Limb (tissue), 2 donors: ENCODE measurements at regions not wholly inside any gene's neighbourhood (a gene's known extent, or its start where the extent isn't known, plus 50 kb on each side); places are given as distances from the start of the nearest gene placed in this dataset.

ENCODE experiments used
- DNase-seq, 2 donors: peaks; one replicate each; pipeline ENCODE4 v3.0.0-alpha.2; 2016; ENCODE audit errors: extremely low spot score in 2 of 2

DNA sequence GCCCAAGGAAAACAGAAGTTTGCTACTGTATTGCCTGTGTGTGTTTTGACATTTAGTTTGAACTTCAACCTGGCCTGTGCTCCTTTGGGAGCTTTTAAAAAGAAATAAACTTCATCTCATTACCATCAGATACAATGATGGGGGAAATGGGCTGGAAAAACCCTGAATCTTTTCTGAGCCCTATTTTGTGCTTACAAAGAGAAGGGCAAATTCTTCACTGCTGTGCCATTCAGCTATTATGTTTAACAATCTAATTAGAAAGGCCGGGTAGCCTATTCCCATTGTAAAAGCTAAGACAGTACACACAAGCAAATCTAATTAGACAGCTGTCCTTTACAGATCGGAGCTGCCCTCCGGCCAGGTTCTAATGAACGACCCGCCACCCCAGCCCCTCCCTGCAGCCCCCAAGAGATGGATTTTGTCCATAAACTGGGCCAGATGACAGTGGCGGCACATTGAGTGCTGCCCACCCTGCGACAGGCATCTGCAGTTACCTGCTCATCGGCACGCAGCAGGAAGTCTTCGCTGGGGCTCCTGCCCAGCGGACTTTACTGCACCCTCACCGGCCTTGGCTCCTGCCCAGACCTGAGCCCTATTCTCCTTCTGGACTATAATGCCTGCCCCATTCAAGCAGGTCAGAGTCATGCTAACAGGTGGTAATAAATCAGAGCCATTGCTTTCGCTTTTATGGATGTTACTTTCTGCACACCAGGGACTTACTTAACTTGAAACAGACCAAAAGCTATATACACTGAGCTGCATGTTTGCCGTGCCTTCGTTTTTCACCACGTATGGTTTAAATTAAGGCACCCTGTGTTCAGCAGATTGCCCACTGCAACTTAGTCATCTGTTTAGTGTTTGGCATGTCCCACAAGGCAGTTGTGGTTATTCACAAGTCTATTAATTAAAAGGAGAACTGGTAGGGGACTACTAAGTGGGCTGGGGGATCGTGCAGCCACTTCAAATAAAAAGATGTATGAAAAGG is 549.6 kb downstream of the FGF9 start:
- DNase-seq = no peak

DNA sequence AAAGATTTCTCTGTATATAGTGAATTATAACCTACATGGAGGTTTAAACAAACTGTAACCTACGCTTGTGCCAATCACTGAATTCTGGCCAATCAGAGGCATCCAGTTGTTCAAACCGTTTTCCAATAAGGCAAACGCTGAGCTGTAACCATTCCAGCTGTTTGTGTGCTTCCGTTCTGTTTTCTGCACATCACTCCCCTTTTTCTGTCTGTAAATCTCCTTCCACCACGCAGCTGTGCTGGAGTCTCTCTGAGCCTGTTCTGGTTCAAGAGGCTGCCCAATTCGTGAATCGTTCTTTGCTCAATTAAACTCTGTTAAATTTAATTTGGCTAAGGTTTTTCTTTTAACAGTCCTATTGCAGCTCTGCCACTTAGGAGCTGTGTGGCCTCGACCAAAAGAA is 552.5 kb downstream of the FGF9 start:
- no peak for DNase-seq

DNA sequence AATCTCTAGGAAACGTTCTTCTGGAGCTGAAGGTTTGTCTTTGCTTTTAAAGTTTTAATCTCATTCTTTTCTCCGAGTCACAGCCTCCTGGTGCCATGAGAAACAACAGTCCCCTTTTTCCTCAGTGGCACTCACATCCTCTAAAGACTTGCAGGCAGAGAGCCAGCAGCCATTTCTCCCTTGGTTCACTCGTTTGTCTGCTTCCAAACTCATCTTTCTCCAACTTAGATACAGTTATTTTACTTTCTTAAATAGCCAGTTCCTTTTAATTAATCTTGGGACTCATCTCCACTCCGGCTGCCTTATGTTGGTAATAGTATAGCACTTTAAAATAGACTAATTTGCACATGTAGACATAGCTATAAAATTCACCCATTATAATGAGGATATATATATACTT is 555.2 kb downstream of the FGF9 start:
- no peak for DNase-seq

- DNase-seq = no peak
These were observed 557.0 kb downstream of the FGF9 start for GRCh38 chr13:22227895-22228294.

DNA sequence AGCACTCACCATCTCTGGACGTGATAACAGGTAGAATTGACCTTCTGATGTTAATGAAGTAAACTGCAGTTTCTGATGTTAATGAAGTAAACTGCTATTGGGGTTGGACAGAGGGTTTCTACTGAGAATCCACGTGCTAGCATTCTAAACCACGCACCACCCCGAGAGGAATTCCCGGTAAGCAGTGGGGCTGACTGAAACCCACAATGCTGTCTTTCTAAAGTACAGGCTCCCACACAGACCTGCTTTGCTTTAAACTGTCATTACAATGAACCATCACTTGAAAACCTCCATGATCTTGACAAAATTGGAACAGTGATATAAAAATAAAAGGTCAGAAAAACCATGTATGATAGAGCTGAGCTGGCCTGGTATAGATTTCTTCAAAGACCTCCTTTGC is 559.0 kb downstream of the FGF9 start:
- no peak for DNase-seq

- DNase-seq = no peak
These were observed 561.3 kb downstream of the FGF9 start for GRCh38 chr13:22232186-22232585.

GRCh38 chr13:22235285-22235949 is 564.5 kb downstream of the FGF9 start:
- DNase-seq = no peak

DNA sequence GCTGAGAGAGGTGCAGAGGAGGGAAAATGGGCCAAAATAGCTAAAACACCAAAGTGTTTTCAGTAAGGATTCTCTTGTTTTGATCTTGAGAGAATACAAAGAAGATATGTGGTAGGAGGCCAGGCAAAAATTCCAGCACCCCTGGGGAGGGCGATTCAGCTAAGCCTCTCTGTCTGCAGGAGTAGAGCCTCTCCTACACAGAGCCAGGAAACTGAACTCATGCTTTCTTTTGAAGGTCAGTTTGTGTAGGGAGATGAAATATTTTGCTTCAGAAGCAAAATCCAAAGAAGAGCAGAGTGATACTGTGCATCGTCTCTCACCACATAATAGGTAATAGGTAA is 565.0 kb downstream of the FGF9 start:
- DNase-seq = no peak

DNA sequence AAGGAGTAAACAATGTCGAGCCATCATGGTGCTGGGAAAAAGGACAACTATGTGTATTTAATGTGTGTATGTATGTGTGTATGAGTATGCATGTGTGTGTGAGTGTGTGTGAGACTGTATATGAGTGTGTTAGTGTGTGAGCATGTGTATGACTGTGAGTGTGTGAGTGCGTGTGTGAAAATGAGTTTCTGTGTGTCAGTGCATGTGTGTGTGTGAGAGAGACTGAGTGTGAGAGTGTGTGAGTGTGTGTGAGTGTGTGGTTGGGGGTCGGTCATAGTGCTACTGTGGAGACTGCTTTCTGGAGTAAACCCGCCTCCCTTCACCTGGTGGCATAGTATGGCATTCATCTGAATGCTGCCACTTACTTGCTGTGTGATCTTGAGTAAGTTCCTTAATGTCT is 567.4 kb downstream of the FGF9 start:
- DNase-seq = no peak

GRCh38 chr13:22240716-22241115 is 569.8 kb downstream of the FGF9 start:
- DNase-seq = no peak

GRCh38 chr13:22243469-22244163 is 572.7 kb downstream of the FGF9 start:
- DNase-seq = no peak

- DNase-seq = no peak
These were observed 581.5 kb downstream of the FGF9 start for GRCh38 chr13:22252281-22252830.

GRCh38 chr13:22253107-22253506 is 582.2 kb downstream of the FGF9 start:
- no peak for DNase-seq

DNA sequence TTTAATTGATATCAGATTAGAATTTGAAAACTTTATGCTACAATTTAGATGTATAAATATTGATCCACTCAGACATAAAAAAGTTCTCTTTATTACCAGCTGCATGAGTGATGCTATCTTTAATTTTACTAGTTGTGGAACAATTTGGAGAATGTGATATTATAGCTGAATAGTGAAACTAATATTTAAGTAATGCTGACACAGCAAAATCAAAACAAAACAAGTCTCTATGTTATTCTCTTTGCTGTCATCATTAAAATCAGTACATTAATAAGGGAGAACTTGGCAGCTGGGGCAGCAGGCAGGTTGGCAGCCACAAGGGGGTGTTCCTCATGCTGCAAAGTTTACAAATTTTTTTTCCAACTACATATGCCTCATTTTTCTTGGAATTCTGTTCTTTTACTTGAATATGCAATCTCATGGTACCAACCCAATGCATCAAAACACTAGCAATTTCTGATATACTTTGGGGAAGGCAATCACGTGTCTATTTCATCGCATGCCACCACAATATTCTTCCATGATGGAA is 585.3 kb downstream of the FGF9 start:
- no peak for DNase-seq

- no peak for DNase-seq
These were observed 591.4 kb downstream of the FGF9 start for GRCh38 chr13:22262001-22262885.

DNA sequence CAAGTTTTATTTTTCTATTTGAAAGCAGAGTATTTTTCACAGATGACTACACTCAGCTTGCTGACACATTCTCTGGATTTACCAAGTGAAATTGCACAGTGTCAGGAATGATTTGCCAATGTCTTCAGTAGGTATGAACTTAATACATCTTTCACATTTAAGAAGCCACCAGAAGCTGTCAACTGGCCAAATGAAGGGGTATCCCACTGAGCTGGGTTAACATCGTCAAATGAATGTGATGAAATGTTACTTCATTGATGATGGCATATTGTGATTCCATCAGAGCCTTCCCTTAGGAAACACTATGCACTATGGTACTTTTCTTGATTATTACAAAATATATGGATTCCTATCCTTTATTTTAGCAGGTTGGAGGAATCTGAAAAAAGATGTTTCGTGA is 592.3 kb downstream of the FGF9 start:
- no peak for DNase-seq

GRCh38 chr13:22265563-22265962 is 594.7 kb downstream of the FGF9 start:
- no peak for DNase-seq

DNA sequence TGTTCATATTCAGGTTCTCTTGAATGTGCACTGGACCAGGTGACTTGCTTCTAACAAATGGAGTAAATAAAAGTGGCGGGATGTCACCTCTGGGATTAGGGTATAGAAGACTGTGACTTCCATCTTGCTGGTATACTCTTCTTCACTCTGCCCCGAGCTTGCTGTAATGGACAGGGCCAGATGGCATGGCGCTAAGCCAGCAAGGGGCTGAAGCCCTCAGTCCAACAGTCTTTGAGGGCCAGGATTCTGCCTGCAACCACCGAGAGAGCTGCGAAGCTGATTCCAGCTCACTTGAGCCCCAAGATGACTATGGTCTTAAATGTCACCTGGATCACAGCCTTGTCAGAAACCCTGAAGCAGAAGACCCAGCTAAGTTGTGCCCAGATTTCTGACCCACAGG is 600.0 kb downstream of the FGF9 start:
- DNase-seq = no peak

DNA sequence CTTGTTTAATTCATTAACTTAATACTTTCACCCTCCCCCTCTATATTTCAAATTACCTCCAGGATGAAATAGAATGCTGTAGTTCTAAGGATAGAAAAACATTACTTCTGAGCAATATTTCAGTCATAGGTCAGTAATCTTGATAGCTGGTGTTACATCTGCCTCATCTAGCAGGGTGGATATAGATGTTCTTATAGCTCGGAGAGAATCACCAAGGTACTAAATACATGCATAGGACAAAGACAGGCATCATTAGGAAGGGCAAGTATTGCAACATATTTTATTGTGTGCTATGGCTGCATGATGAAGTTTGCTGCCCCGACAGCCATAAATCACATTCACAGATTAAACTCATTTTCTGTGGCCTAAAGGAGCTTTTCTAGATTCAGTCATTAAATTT is 601.0 kb downstream of the FGF9 start:
- DNase-seq = no peak

DNA sequence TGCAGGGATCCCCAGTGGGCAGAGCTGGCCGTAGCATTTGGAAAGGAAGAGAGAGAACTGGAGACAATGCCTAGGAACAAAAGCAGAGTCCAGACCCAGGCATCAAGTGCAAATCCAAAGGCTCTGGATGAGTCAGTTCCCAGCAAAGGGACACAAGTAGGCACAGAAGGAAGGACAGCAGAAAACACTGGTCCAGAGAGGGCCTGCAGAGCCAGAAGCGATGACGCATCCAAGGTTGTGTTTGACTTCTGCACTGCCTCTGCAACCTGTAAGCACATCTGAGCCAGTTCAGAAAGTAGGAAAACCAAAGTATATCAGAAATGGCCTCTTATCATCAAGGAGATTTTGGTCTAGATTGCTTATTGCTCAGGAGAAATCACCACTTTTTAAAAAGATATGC is 604.5 kb downstream of the FGF9 start:
- no peak for DNase-seq

DNA sequence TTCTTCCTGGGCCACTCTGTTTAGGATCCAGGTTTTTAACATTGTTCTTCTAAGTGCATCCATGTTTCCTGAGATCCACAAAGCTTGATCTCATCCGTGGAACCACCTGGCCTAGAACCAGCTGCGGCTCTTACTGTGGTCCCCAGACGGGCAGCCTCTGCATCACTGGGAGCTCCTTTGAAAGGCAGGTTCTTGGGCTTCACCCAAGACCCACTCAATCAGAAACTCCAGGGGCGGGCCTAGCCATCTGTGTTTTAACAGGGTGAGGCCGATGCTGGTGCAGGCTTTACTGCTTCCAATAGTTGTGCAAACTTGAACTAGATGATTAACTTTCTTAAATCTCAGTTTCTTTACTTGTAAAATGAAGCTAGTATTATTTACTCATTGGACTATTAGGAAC is 605.7 kb downstream of the FGF9 start:
- DNase-seq = no peak
